Body of pancreas (tissue), 4 donors: ENCODE measurements at regions not wholly inside any gene's neighbourhood (a gene's known extent, or its start where the extent isn't known, plus 50 kb on each side); places are given as distances from the start of the nearest gene placed in this dataset.

Experiments
- CTCF ChIP-seq, 7 experiments: fragments of 450-650 bp in 4 of 7; fragments of 200-600 bp in 3 of 7; sonication (generic) in 3 of 7; IDR thresholded peaks; one replicate each; pipeline ENCODE4 v1.5.1; 2016 to 2019; ENCODE audit warnings: antibody characterized with exemption in 7 of 7
- POLR2A ChIP-seq, 3 donors: fragments of 450-650 bp; IDR thresholded peaks; one replicate each; pipeline ENCODE4 v1.6.1; 2016; ENCODE audit warnings: antibody characterized with exemption in 3 of 3, mild to moderate bottlenecking in 2 of 3

GRCh38 chr2:38446418-38446817 is 69.3 kb upstream of the ATL2 start:
- peak in 4 of 7 experiments; percentile 14 to 32 (median 22) for TF ChIP-seq CTCF (IDR thresholded peaks at IDR 0.05)
- no peak for TF ChIP-seq POLR2A (IDR thresholded peaks at IDR 0.05)
